ENCODE measurements at regions not wholly inside any gene's neighbourhood (a gene's known extent, or its start where the extent isn't known, plus 50 kb on each side); places are given as distances from the start of the nearest gene placed in this dataset.
"Not testable (repeated sequence)": the region's sequence is repeated elsewhere in the genome, so short reads cannot be mapped to it uniquely, and the experiment has no call there.

- DNase-seq: not testable (repeated sequence)
Observed at GRCh38 chr7:19954166-19954565, 180.7 kb upstream of the TMEM196 start.

DNA sequence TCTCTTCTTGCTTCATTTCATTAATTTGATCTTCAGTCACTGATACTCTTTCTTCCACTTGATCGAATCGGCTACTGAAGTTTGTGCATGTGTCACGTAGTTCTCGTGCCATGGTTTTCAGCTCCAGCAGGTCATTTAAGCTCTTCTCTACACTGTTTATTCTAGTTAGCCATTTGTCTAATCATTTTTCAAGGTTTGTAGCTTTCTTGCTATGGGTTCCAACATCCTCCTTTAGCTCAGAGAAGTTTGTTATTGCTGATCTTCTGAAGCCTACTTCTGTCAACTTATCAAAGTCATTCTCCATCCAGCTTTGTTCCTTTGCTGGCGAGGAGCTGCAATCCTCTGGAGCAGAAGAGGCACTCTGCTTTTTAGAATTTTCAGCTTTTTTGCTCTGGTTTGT is 180.0 kb upstream of the TMEM196 start:
- not testable (repeated sequence) for DNase-seq

DNA sequence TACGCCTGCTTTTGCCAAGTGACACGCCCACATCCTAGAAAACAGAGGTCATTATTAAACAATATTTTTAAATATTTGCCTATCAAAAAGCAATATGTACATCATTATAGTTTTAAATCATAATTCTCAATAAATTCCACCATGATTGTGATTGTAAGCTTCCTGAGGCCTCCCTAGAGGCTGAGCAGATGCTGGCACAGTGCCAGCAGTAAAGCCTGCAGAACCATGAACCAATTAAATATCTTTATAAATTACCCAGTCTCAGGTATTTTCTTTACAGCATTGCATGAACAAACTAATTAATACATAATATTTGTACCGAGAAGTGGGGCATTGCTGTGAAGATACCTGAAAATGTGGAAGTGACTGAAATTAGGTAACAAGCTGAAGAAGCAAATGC is 174.7 kb upstream of the TMEM196 start:
- DNase-seq: no peak

- DNase-seq: no peak
Observed at GRCh38 chr7:19944363-19945120, 171.1 kb upstream of the TMEM196 start.

DNA sequence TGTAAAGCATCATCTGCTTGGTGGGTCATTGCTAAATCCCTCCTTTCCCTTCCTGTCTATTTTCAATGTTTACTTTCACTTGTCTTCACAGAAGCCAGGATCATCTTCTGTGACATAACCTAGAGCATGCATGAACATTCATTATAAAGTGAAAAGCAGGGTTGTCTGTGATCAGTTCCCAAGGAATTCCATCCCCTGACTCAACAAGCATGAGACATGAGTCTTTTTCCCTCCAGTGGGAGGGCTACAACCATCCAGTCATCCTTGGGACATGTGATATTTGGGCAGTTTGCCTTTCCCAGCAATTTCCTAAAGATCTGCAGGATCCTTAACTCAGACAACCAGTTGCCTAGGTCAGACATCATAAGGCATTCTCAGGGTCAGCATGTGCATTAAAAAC is 166.3 kb upstream of the TMEM196 start:
- no peak for DNase-seq

DNA sequence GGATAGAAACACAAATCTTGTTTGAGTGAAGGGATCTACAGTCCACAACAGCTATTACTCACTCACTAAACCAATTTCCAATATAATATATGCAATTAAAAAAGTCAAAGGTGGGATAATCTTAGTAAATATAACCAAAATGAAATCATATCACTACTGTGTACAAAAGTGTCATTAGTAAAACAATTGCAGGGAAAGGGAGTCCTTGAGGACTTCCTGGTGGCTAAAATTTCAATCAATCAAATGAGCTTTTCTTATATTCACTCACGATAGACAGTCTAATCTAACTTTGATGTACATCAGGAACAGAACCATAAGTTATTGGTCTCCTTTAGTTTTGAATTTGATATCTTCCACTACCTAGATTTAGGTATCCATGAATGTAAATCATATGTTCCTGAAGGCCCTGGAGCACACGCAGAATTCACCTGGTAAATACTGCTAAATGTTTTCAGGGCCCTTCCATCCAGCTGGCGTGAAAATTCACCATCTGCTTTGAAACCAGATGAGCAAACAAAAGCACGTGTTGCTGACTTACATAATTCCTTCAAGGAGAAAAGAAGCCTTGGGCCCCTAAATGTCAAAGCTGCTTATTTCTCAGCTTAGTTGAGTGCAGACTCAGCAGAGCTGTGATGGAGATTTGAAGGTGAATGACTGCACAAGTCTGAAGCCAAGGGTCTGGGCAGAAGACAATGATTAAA is 159.3 kb upstream of the TMEM196 start:
- DNase-seq: no peak

DNA sequence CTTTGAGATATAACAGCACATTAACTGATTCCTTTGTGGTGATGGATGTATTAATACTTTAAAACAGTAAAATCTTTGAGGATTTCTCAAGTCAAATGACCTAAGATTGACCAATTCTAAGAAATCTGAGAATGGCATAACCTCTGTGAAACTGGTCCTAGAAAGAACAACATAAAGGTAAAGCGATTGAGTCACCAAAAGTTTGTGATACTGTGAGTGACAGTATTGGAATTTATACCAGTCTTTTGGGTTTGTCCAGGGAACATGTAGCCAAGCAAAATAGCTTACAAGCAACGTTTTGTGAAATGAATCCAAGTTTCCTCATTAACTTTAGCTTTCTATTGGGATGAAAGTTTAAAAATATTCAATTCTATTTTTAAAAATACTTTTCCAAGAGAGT is 157.4 kb upstream of the TMEM196 start:
- DNase-seq: no peak

- DNase-seq: no peak
Observed at GRCh38 chr7:19930051-19930450, 156.6 kb upstream of the TMEM196 start.

DNA sequence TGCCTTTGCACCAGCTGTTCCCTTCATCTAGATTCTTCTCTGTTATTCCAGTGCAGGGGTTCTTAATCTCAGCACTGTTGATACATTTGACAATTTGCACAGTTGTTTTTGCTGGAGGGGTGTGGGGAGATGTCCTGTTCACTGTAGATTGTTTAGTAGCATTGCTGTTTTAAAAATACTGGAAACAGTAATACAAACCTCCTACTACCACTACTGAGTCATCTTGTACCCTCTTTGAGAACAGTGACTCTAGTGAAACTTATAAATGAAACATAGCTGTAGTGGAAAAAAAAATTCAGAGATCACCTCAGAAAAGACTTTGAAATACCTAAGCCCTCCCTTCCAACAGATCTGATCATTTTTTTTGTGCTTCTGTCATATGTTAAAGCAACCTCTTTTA is 154.8 kb upstream of the TMEM196 start:
- DNase-seq: no peak

- DNase-seq: no peak
Observed at GRCh38 chr7:19920705-19921104, 147.3 kb upstream of the TMEM196 start.

DNA sequence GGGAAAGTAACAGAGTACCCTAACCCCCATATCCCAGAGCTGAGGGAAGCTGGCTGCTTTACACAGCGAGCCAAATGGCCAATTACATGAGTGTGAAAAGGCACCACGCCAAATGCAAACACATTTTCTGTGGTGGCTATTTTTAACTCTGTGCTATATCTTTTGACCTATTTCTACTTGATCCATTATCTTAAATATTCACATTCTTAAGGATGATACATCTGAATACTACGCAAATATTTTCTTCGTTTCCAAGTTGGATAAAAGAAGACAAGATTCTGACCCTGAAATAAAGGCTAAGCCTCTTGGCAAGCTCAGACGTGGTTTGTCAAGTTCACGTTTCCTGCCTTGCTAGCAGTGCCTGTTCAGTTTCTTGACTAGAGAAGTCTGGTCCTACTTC is 146.7 kb upstream of the TMEM196 start:
- DNase-seq: no peak

- no peak for DNase-seq
Observed at GRCh38 chr7:19919261-19920095, 146.1 kb upstream of the TMEM196 start.

DNA sequence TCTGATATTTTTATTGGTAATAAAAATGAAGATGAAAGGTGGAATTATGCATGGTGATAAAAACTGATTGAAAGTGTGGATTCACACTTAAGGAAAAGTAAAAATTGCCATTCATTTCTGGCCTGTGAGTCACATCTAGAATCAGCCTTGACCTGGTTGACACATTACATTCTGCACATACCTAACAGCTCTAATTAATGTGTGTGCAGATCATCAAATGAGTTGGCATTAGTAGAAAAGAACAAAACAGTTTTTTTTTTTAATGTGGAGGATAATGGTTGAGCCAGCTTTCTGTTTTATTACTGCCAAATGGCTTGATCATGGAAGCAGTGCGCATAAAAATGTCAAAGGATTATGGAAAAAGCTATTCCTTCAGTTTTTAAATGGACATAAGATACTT is 142.6 kb upstream of the TMEM196 start:
- DNase-seq: no peak

GRCh38 chr7:19915596-19915995 is 142.2 kb upstream of the TMEM196 start:
- no peak for DNase-seq

DNA sequence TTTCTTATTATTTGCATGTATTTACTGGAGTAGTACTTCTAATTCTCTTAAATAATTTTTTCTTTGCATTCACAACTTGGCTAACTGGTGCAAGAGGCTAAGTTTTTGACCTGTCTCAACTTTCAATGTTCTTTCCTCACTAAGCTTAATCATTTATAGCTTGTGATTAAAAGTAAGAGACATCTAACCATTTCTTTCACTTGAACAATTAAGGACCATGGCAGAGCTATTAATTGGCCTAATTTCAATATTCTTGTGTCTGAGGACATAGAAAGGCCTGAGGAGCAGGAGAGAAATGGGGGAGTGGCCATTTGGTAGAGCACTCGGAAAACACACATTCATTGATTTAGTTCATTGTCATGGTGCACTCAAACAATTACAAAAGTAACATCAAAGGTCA is 141.4 kb upstream of the TMEM196 start:
- DNase-seq: no peak

DNA sequence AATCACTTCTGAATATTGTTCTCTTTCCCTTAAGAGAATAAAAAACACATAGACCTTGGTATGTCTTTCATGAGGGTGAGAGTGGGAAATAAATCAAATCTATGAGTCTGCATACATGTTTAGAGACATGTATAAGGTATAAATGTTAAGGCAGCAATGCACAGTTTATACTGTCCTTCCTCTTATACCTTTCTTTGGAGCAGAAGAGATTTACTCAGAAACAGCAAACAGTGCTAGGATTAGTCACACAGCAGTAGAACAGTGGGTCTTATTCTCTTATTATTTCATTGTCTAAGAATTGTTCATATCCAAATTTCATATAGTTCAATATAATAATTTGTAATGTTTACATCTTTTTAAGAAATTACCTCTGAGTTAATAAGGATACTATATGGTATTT is 126.7 kb upstream of the TMEM196 start:
- DNase-seq: no peak

DNA sequence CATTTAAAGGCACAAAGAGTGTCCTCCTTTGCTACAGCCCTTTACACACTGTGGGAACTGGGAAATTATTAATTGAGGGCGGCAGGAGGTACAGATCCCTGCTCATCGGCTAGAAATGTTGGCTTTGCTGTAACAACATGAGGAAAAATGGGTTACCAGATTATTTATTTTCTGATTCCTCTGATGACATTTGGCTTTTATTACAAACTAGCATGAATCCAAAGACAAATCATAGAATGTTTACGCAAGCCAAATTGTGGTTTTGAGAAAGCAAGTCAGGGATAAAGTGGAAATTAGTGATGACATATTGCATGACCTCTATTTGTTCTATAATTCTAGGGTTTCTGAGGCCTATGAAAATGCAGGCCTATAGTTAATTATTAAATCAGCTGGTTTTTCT is 126.1 kb upstream of the TMEM196 start:
- no peak for DNase-seq

- DNase-seq: not testable (repeated sequence)
Observed at GRCh38 chr7:19882893-19883292, 109.5 kb upstream of the TMEM196 start.

- DNase-seq: no peak
Observed at GRCh38 chr7:19872094-19872493, 98.7 kb upstream of the TMEM196 start.

DNA sequence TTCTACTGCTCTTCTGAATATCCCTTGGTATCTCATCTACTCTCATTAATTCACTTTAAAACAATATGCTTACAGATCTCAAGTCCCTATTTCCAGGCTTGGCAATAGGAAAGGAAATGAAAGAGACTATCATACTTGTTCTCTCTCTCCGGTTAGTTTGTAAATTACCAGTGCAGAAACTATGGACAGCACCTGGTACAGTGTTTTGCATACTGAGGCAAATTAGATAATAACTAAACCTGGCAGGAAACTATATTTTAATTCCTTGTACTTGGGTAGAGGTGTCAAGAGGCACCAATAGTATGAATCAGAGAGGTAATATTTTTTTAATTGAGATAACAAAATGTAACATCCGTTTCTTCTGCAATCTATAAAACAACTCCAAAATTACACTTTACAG is 97.7 kb upstream of the TMEM196 start:
- DNase-seq: no peak

DNA sequence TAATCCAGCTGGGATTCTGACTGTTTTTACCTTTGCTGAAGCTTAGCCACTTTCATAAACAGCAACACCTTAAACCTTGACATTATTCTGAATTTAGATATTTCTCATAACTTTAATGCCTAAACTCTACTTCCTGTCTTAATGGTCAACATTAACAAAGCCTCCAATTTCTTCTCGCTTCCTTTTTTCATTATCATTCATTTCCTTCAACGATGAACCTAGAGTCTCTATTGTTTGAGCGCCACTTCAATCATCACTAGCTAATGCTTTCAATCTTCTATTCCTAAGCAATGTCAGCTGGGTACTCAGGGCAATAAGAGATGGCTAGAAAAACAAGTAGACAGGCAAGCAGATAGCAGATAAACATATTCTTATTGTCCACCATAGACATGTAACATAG is 96.6 kb upstream of the TMEM196 start:
- DNase-seq: no peak

GRCh38 chr7:19853261-19853832 is 79.9 kb upstream of the TMEM196 start:
- no peak for DNase-seq

DNA sequence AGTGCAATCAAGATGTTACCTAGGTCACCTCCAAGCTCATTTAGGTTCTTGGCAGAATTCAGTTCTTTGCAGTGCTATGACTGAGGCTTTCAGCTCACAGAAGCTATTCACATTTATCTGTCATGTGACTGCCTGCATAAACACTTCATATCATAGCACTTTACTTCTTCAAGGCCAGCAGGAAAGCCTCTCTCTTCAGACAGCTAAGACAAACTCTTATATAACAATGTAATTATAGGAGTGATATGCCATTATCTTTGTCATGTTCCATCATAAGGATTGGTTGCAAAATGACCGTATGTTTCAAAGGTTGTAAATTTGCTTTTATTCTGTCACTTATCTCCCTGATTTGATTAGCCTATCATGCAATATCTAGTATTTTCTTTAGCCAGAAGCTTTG is 78.8 kb upstream of the TMEM196 start:
- no peak for DNase-seq

All from hindlimb muscle (tissue), 1 donor.